ENCODE measurements at regions not wholly inside any gene's neighbourhood (a gene's known extent, or its start where the extent isn't known, plus 50 kb on each side); places are given as distances from the start of the nearest gene placed in this dataset.
"Not testable (repeated sequence)": the region's sequence is repeated elsewhere in the genome, so short reads cannot be mapped to it uniquely, and the experiment has no call there.

DNA sequence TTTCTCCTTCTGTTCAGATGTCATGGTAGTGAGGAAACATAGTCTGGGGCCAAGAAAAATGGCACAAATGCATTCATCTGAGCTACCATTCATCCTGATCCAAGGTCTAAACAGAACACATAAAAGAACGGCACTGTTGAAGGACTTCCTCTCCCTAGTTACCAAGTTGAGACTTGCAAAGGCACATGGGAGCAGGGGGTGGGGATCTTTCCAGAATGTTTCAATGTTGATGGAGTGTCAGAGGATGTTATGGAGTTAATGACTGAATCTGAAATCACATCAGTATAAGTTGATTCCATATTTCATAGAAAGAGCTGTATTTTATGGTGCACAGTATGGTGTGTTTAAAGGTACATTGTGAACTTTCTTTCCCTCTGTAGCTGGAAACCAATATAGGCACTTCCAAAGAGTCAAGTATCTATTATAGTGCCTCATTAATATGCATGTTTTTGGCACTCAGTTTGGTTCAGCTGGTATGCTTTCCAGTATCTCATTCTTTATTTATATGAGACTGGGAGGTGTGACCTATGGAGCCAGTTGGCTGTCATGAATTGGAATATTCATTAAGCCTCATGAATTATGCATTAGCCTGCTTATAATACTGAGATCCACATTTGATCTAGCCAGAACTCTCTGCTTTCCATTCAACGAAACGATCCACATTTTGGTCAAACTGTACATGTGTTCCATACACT, 603.0 kb downstream of the NR2F1-AS1 start:
- DNase-seq, result no peak

DNA sequence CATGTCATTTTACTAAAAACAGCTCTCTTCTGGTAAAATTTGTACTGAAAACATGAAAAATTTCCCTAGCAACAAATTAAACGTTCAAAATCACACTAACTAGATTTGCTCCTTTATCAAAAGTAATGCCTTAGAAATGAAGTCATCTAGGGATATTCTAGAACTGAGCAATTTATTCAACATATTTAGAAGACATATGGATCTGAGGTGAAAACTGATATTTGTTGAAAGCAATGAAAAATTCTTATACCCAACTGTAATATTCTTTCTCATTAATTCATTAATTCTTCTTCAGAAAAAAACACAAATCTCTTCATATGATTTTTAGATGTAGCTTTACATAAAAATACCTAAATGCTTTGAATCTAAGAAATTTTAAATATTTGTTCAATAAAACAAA, 604.9 kb downstream of the NR2F1-AS1 start:
- DNase-seq, result no peak

DNA sequence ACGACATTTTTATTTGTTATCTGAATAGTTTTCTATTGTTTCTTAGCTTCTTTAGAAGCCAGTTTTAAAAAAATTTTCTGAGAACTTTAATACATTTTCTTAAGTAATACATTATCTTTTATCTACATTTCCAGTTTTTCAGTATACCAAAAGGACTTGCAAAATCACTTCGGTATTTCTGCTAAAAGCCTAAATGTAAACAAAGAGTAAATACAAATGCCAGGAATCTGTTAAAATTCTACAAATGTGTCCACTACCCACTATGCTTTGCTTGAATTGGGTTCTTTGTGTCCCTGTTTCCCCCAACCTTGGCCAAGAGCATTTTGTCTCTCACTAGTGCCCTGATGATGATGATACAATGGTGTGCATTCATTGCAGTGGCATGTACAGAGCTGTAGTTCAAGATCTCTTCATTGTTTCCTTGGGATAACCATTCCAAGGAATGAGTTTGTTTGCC, 611.2 kb downstream of the NR2F1-AS1 start:
- DNase-seq, result no peak

DNA sequence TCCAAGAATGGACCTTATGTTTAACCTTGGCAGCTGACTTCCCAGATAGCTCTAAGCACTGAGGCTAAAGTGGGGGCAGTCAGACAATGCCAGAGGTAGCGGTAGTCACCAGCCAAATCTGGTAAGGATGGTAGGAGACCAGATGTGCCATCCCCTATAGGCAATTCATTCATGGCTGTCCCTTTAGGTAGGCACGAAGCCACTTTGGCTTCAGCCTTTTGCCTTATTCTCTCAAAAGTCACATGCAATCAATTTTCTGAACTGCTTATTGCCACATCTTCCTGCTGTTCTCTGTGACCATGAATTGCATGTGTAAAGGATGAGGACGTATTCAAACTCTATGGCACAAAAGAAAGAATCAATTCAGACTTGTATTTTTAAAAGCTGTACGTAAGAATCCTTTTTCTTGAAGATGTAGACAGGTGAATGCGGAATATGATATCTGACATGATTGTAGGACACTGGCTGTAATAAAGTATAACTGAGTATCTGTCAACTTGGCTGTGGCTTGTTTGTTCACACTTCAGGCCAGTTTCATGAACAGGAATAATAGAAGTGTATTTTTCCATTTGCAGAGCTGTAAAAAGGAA, 611.7 kb downstream of the NR2F1-AS1 start:
- no peak for DNase-seq

DNA sequence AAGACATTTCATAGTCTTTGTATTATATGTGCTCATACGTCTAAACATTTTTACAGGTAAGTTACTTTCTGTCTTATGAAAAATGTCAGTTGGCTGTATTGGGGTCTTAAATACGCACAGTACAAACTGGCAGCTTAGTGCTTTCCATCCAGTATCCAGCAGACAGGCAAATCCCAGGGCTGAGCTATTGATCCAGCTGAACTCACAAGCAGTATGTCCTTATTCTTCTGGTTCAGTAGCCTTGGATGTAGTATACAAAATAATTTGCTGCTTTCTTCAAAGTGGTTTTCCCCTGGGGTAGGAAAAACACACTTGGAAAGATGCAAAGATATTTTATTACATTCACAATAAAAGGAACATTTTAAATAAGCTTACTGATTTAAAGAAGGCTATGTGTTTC, 617.2 kb downstream of the NR2F1-AS1 start:
- DNase-seq, result no peak

DNA sequence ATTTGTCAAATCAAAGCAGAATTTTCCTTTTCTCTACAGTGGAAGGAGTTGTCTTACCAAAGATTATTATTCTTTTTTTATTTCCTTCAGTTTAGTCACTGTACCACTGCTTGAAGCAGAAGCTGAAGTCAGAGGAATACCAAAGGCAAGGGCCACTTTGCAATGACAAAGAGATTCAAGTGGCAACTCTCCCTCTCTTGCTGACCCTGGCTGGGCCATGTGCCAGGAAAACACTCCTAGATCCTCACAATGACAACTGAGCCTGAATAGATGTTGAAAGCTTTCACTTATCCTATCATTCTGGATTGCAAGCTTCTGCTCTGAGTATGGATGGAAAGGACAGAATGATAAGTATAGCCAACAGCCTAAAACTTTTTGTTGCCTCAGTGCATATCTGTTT, 618.3 kb downstream of the NR2F1-AS1 start:
- no peak for DNase-seq

DNA sequence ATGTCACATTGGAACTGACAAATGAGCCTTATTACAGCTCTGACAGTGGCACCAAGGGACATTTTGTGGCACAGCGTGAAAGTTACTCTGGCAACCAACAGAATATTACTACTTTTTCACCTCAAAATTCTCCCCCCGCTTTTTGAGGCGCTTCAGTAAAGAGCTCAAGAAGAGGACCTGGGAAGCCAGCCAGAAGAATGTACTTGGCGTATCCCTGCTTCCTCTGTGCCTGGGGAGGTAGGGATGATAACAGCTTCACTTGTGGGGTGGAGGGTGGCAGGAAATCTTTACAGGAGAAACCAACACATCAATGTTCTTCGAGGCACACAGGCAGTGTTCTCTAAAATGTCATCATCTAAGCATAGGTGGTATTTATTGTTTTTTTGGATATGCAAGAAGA, 624.1 kb downstream of the NR2F1-AS1 start:
- DNase-seq, result no peak

DNA sequence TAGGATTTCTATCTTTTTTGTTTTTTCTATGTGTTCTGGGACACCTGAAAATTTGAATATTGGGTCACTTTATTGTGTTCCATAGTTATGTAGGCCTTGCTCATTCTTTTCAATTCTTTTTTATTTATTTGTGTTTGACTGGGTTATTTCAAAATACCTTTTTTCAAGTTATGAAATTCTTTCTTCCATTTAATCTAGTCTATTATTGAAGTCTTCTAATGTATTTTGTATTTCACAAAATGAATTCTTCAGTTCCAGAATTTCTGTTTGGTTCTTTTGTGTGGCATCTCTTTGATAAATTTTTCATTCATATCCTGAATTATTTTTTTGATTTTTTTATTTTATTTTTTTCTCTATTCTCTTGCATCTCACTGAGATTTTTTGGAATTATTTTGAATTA, 628.8 kb downstream of the NR2F1-AS1 start:
- DNase-seq, result no peak

DNA sequence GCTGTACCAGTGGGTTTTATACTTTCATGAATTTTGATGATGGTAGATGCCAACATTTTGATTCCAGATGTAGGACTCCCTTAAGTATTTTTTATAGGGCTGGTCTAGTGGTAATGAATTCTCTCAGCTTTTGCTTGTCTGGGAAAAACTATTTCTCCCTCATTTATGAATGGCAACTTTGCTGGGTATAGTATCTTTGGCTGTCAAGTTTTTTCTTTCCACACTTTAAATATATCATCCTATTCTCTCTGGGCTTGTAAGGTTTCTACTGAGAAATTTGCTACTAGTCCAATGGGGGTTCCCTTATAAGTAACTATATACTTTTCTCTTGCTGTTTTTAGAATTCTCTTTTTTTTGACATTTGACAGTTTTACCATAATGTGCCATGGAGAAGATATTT, 629.3 kb downstream of the NR2F1-AS1 start:
- no peak for DNase-seq

DNA sequence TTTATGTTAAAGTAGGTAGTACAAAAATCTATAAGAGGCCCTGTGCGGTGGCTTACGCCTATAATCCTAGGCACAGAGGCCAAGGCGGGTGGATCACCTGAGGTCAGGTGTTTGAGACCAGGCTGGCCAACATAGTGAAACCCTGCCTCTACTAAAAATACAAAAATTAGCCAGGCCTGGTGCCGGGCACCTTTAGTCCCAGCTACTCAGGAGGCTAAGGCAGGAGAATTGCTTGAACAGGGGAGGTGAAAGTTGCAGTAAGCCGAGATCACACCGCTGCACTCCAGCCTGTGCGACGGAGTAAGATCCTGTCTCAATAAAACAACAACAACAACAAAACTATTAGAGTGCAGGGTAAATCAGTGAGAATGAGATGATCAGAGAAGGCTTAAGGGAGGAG, 634.5 kb downstream of the NR2F1-AS1 start:
- DNase-seq, result no peak

DNA sequence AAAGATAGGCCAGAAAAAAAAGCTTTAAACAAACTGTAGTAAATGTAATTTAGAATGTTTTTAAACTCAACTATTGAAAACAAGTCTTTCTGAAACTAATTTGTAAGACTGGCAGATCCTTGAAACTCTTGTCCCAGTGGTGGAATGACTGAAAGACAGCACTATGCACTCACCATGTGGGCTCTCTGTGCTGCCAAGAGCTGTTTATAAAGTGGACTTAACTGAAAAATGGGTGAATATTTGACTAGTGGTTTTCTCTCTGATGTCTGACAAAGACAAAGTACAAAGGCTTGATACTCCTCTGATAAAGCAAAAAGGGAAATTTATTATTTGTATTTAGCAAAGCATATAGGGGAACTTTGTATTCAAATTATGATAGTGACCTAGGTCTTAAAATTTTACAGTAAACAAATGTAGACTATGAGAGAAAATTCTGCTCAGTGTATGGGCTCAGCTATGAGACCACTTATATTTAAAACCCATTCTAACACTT, 635.4 kb downstream of the NR2F1-AS1 start:
- no peak for DNase-seq

DNA sequence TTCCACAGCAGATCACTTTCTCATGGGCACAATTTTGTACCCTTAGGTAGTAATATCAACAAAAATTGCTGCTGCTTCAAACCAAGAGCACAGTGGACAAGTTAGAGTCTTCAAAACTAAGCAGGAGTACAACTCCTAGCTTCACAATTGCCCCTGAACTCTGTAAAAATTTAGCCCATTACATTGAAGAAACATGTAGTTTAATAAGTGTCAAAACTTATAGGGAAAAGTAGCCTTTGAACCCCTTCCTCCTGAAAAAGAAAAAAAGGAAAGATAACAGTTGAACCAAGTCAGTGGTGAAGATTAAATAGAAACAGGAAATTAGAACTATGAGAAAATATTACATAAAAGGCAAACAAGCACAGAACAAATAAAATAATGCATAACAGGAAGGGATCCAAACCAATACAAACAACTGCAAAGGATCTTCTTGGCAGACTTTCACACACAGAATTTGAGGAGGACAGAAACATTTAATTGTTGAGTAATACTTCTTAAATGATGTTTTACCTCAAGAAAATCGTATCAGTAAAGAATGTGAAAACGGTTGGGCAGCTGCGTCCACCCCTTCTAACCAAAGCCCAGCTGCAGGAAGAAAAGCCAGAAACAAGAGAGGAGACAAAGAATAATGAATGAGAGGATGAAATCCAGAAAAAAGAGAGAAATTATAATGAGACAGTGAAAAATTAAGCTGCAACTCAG, 636.0 kb downstream of the NR2F1-AS1 start:
- DNase-seq, result no peak

DNA sequence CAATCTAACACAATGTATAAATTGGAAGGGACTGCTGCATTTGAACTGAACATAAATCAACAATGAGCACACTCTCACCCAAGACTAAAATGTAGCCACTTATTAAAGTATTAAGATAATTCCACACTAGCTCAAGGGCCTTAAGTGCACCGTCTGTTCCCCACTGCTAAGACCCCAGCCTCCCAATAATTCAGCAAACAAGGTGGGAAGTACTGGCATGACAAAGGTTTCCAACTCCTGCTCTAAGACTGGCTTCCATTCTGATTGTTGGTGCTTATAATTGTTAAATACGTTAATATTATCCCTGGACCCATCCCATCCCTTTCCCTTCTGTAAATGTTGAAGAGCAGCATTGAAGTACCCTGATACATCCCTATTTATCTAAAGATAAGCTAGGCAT, 636.7 kb downstream of the NR2F1-AS1 start:
- DNase-seq, result no peak

DNA sequence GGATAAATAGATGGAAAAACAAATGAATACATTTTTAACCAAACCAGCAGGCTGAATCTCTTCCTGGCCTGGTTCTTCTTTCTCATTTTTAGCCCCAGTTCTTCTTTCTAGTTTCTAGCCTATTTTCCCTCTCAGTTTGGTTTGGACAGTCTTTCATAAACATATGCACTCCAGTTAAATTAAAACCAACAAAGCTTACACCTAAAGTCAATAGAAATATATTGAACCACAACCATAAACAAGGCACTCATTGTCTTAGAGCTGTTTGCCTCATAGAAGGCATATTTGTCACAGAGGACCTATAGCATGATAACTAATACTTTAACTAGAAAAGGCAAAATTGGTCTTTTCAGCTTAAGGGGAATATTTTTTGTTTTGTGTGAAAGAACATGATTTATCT, 638.3 kb downstream of the NR2F1-AS1 start:
- no peak for DNase-seq

DNA sequence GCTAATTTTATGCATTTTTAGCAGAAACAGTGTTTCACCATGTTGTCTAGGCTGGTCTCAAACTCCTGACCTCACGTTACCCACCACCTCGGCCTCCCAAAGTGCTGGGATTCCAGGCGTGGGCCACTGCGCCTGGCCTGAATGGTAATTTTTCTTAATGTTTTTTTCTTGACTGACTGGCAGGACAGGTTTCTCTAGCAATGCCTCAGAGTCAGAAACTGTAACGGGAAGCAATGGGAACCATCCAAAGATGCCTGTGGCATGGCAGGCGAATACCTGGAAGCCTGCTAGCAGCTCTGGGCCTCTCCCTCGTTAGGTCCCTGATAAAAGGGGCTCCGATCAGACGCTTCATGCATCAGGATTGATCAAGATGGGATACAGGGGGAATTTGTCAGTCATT, 639.2 kb downstream of the NR2F1-AS1 start:
- no peak for DNase-seq

DNA sequence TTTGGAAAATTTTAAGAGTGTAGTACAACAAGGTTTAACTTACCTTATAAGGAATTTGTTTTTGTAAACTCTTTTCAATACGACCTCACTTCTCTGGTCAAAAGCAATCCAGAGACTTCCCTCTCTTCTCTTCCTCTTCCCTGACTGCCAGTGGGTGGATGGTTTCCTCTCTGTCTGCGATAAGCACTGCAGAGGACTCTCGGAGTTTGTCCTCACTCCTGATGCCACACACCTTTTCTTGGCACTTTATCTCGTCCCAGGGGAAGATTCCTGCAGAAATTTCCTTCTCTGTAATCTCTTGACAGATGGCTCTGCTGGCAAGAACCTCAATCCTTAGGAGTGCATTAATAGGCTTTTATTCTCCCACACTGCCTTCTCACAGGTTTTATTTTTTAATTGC, 641.6 kb downstream of the NR2F1-AS1 start:
- no peak for DNase-seq

DNA sequence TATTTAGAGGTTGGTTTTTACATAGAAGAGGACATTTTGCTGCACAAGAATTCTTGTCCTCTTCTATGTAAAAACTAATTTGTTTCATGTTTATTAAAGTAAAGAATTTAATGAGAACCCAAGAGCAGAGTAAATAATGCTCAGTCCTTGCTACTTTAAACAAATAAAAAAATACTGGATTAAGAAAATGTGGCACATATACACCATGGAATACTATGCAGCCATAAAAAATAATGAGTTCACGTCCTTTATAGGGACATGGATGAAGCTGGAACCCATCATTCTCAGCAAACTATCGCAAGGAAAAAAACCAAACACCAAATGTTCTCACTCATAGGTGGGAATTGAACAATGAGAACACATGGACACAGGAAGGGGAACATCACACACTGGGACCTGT, 643.6 kb downstream of the NR2F1-AS1 start:
- not testable (repeated sequence) for DNase-seq

DNA sequence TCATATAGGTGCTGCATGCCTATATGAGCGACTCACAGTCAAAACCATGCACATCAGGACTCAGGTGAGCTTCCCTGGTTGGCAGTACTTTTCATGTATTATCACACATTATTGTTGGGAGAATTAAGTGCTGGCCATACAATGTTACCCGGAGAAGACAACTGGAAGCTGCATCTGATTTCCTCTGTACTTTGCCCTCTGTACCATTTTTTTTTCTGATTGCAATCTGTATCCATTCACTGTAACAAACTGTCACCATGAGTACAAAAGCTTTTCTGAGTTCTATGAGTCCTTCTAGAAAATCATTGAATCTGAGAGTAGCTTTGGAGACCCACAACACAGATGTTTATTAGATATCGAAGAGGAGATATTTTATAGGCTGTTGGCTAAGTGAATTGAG, 651.0 kb downstream of the NR2F1-AS1 start:
- no peak for DNase-seq

DNA sequence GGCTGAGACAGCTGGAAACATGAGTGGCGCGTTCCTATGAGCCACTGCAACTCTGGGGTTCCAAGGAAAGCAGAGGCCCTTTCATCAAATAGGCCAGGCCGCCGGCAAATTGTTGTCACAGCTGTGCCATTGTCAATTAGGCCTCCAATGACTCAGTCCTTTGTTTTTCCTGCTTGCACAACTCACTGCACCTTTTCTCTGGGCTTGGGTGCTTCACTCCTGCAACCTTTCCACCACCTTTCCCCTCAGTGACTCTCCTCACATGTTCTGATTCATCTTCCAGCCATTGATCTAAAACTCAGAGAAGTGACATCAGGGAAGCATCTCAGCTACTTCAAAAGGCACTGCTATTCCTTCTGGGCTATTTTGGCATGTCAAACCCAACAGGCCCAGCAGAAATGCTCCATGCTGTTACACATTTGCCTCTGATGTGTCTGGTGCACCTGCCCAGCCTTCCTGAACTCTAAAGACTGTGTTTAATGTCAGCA, 653.7 kb downstream of the NR2F1-AS1 start:
- DNase-seq, result no peak

DNA sequence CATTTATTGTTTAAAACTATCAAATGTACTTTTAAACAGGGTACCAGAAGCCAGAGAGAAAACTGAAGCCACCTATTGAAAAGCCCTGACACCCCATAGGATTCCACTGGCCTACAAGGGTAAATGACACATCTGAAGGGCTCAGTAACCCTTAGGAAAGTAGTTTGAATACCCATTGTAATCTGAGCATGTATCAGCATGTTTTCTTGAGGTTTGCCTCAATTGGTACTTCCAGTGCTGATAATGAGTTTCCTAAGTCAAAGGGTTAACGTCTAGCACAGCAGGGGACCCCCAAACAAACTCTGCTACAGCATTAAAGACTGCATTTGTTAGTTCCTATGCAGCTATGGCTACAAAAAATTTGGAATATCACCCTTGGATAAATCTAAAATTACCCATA, 657.1 kb downstream of the NR2F1-AS1 start:
- DNase-seq, result no peak

DNA sequence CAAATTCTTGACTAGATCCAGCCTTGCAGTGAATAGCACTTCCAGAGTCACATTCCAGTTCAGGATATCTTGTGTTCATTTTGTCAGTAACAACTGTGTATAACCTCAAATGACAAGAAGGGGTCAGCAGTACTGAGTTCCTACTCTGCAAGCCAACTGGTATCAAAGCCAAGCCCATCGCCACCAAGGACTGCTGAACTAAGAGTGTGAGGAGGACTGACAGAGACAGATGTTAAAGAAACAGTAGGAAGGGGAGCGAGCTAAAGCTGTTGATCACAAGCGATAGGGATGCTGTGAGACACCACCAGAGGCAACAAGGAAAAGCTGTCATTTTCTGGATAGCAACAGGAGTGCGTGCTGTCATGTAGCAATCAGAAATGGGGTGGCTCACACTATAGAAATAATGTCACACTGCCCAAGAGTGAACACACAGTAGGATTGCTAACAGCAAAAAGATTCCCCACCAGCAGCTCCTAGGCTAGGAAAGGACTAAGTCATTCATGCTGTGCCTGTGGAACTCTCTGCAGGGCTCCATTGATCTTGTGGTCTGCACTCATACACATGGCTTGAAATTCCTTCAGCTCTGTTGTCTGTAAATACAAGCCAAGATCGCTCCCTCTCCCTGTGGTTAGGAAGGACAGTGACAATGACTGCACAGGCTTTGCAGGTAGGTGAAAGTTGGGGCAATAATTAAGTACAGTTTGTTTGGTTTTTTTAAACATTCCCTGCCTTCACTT, 658.6 kb downstream of the NR2F1-AS1 start:
- DNase-seq, result no peak

DNA sequence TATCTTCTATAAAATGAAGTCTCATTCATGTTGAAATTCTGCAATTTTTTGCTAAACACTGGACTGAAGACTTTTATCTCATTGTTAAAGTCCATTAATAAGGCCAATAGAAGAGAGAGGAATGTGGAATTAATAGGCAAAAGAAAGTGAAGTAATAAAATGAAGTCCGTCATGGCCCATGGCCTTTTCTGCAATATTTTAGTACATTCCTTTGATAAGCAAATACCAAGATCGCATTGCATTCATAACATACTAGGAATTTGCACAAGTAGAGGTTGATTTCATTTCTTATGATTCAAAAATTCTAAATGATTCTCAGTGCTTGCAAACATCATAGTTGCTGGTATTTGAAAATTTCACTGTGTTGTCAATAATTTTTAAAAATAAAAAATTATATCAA, 664.0 kb downstream of the NR2F1-AS1 start:
- DNase-seq, result no peak

DNA sequence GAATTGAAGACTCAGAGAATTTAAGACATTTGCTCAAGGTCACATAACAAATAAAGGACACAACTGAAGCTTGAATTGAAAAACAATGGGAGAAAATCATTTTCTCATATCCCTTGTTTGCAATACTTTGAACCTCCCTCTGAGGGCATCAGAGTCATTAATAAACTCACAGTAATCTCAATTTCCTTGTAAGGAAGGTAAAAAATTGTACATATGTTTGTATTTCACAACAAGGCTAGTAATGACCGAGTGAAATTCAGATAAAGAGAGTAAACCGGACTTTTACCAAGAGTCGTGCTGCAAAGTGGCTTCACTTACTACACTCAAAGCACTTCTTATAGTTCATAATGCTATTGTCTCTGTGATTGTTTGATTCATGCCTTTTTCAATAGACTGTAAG, 665.0 kb downstream of the NR2F1-AS1 start:
- DNase-seq, result no peak
